B cell (primary cell): ENCODE measurements at regions not wholly inside any gene's neighbourhood (a gene's known extent, or its start where the extent isn't known, plus 50 kb on each side); places are given as distances from the start of the nearest gene placed in this dataset.

ENCODE experiments used
- ATAC-seq: fragments of 200-7000 bp; cut with Tn5 transposase; one replicate; pipeline ENCODE4 v1.10.0; 2021; ENCODE audit warnings: low read depth, mild to moderate bottlenecking, moderate number of reproducible peaks, moderate library complexity
- CTCF ChIA-PET: fragments of 350-600 bp; sonication (Branson Sonifier 250); formaldehyde crosslinking; loops from one replicate; lab custom pipeline; 2021; ENCODE audit warnings: antibody characterized with exemption, inconsistent platforms; lab: Charles Lee
- POLR2A ChIA-PET: fragments of 350-600 bp; sonication (Branson Sonifier 250); formaldehyde crosslinking; loops from one replicate; lab custom pipeline; 2021; ENCODE audit warnings: antibody characterized with exemption; lab: Charles Lee
- DNase-seq: peaks from one replicate; pipeline ENCODE4 v3.0.0; 2013
- H2AFZ ChIP-seq: 2 replicates; pipeline ENCODE4 v1.6.1; 2012; ENCODE audit warnings: mild to moderate bottlenecking, low read depth, low read length; ENCODE audit not compliant: insufficient read depth, poor library complexity, severe bottlenecking
- H3K27ac ChIP-seq, 2 donors: 1 replicate in 1 of 2; 2 replicates in 1 of 2; pipeline ENCODE4 v1.5.1; 2012 to 2013; ENCODE audit warnings: low read length in 2 of 2, mild to moderate bottlenecking in 2 of 2, moderate library complexity in 1 of 2
- H3K27me3 ChIP-seq, 4 experiments: fragments of 200-600 bp in 1 of 4; sonication (generic) in 1 of 4; replicated peaks in 1 of 4; 1 replicate in 2 of 4; 2 replicates in 2 of 4; pipeline versions ENCODE4 v1.6.1 to v1.7.0; 2013 to 2016; ENCODE audit warnings: low read length in 3 of 4, mild to moderate bottlenecking in 2 of 4, mixed read lengths in 1 of 4, moderate library complexity in 1 of 4; ENCODE audit not compliant: insufficient read depth in 4 of 4, control insufficient read depth in 3 of 4; ENCODE audit errors: control extremely low read depth in 1 of 4
- H3K36me3 ChIP-seq, 2 experiments: replicated peaks in 1 of 2; 1 replicate in 1 of 2; 2 replicates in 1 of 2; pipeline versions ENCODE4 v1.6.1 to v1.7.1; 2013; ENCODE audit warnings: low read length in 1 of 2; ENCODE audit not compliant: insufficient read depth in 2 of 2, control insufficient read depth in 1 of 2; ENCODE audit errors: control extremely low read depth in 1 of 2, extremely low read depth in 1 of 2
- H3K4me1 ChIP-seq, 2 donors: fragments of 200-600 bp in 1 of 2; sonication (generic) in 1 of 2; 1 replicate in 1 of 2; 2 replicates in 1 of 2; pipeline versions ENCODE4 v1.5.1 to v1.6.1; 2013 to 2017; ENCODE audit warnings: low read length in 2 of 2; ENCODE audit not compliant: control insufficient read depth in 2 of 2, insufficient read depth in 2 of 2
- H3K4me2 ChIP-seq: replicated peaks from 2 replicates; pipeline ENCODE3; 2012; ENCODE audit warnings: mild to moderate bottlenecking, low read depth, low read length; ENCODE audit not compliant: poor library complexity, severe bottlenecking
- H3K4me3 ChIP-seq, 5 experiments: fragments of 200-600 bp in 1 of 5; sonication (generic) in 1 of 5; 1 replicate in 3 of 5; 2 replicates in 2 of 5; pipeline versions ENCODE4 v1.5.1 to v1.7.0; 2011 to 2016; ENCODE audit warnings: low read length in 4 of 5, mild to moderate bottlenecking in 4 of 5, low read depth in 2 of 5, control low read depth in 1 of 5, moderate library complexity in 1 of 5; ENCODE audit not compliant: insufficient read depth in 1 of 5; ENCODE audit errors: control extremely low read depth in 1 of 5, extremely low read depth in 1 of 5
- H3K79me2 ChIP-seq: fragments of 200-600 bp; sonication (generic); one replicate; pipeline ENCODE4 v1.6.0; 2016; ENCODE audit warnings: low read length; ENCODE audit not compliant: control insufficient read depth, insufficient read depth
- H3K9ac ChIP-seq: fragments of 200-600 bp; sonication (generic); 2 replicates; pipeline ENCODE4 v1.6.1; 2017; ENCODE audit warnings: mild to moderate bottlenecking, low read length, moderate library complexity
- H3K9me3 ChIP-seq, 3 donors: one replicate each; pipeline versions ENCODE4 v1.6.1 to v1.7.1; 2013; ENCODE audit warnings: low read length in 2 of 3; ENCODE audit not compliant: control insufficient read depth in 2 of 3, insufficient read depth in 1 of 3; ENCODE audit errors: control extremely low read depth in 1 of 3
- H4K20me1 ChIP-seq: 2 replicates; pipeline ENCODE4 v1.6.0; 2012; ENCODE audit warnings: mild to moderate bottlenecking, low read length; ENCODE audit not compliant: insufficient read depth, control insufficient read depth, poor library complexity, severe bottlenecking
- H3K27ac Mint-ChIP-seq: one replicate; pipeline ENCODE4 v1.8.0; 2021; ENCODE audit warnings: mixed read lengths
- H3K27me3 Mint-ChIP-seq: one replicate; pipeline ENCODE4 v1.8.0; 2021; ENCODE audit warnings: mixed read lengths
- H3K4me1 Mint-ChIP-seq: one replicate; pipeline ENCODE4 v1.8.0; 2021; ENCODE audit warnings: mixed read lengths
- H3K4me3 Mint-ChIP-seq: one replicate; pipeline ENCODE4 v1.8.0; 2021; ENCODE audit warnings: mixed read lengths
- H3K9me3 Mint-ChIP-seq: one replicate; pipeline ENCODE4 v1.8.0; 2022; ENCODE audit warnings: mixed read lengths; ENCODE audit not compliant: insufficient read depth
- CTCF ChIP-seq: fragments of 200-600 bp; IDR thresholded peaks from one replicate; pipeline ENCODE4 v1.8.0; 2022; ENCODE audit warnings: antibody characterized with exemption, mild to moderate bottlenecking
- EZH2 ChIP-seq: IDR thresholded peaks from 2 replicates; pipeline ENCODE4 v1.6.1; 2012; ENCODE audit warnings: borderline replicate concordance, low read depth, mild to moderate bottlenecking, moderate library complexity, low read length; ENCODE audit not compliant: insufficient read depth, poor library complexity, severe bottlenecking
- WGBS: methylation state at CpG from one replicate; pipeline ENCODE4 v1.1.5; 2013; ENCODE audit warnings: missing lambda C conversion rate; ENCODE audit not compliant: insufficient coverage; 5-methylcytosine and 5-hydroxymethylcytosine counted together
- intact Hi-C: fragments of 100-400 bp; cut with micrococcal nuclease; formaldehyde crosslinking; loops from one replicate; pipeline ENCODE4 v1.10.0; 2022

- H3K9me3 ChIP-seq, result no peaks in the 10 kb centered on the region
- intact Hi-C loops, result loop anchor here (10.0 kb wide), 1 partner anchor 360 kb away; no protein-coding TSS in a partner anchor
- H3K4me2 ChIP-seq, result no peak overlapping the region
- Mint-ChIP-seq H3K4me3 (peak overlapping the region; percentile 44), H3K4me1 (peaks cover 21% of the 10 kb centered on the region), H3K27ac (no peak overlapping the region), H3K9me3 (no peaks in the 10 kb centered on the region), H3K27me3 (no peaks in the 10 kb centered on the region)
- DNase-seq (no peak), ATAC-seq (peak; percentile 41)
- CTCF ChIA-PET, result interaction anchor here (0.9 to 1.9 kb wide), 2 partner anchors 540 to 749 kb away, joined by 3 to 12 read pairs; no protein-coding TSS in a partner anchor
- TF ChIP-seq EZH2 (no peak), CTCF (no peak)
- peaks cover 19 to 21% of the 10 kb centered on the region in 2 donors for H3K4me1 ChIP-seq
- POLR2A ChIA-PET, result no interaction called here
- H3K36me3 ChIP-seq, result no peaks in the 10 kb centered on the region
- no peaks in the 10 kb centered on the region for H4K20me1 ChIP-seq
- H3K79me2 ChIP-seq, result no peaks in the 10 kb centered on the region
- H3K9ac ChIP-seq, result no peak overlapping the region
- H3K27ac ChIP-seq, result no peak overlapping the region
- H3K27me3 ChIP-seq, result no peaks in the 10 kb centered on the region
- no peak overlapping the region for H3K4me3 ChIP-seq
- H2AFZ ChIP-seq, result no peak overlapping the region
- WGBS, result 0% methylated on average over 1 of the region's 3 CpGs
Measured at GRCh38 chr12:46664761-46665287, 161.0 kb downstream of the SLC38A4 start.

GRCh38 chr12:46663318-46663717 lies 162.5 kb downstream of the SLC38A4 start:
- H3K27ac ChIP-seq, result no peak overlapping the region
- no peaks in the 10 kb centered on the region for H4K20me1 ChIP-seq
- H3K79me2 ChIP-seq, result no peaks in the 10 kb centered on the region
- H3K9ac ChIP-seq, result no peak overlapping the region
- Mint-ChIP-seq H3K4me1 (peaks cover 28% of the 10 kb centered on the region), H3K9me3 (no peaks in the 10 kb centered on the region), H3K4me3 (no peak overlapping the region), H3K27me3 (no peaks in the 10 kb centered on the region), H3K27ac (no peak overlapping the region)
- CTCF ChIA-PET, result interaction anchor here (1.2 to 1.9 kb wide), 2 partner anchors 11 to 538 kb away, joined by 7 to 12 read pairs; no protein-coding TSS in a partner anchor
- no peak overlapping the region for H2AFZ ChIP-seq
- H3K27me3 ChIP-seq, result no peaks in the 10 kb centered on the region
- no peak for DNase-seq
- H3K4me2 ChIP-seq, result no peak overlapping the region
- TF ChIP-seq CTCF, result no peak
- TF ChIP-seq EZH2, result no peak
- H3K4me3 ChIP-seq, result no peak overlapping the region
- no peak for ATAC-seq
- intact Hi-C loops, result loop anchor here (10.0 kb wide), 1 partner anchor 361 kb away; no protein-coding TSS in a partner anchor
- peaks cover 21 to 27% of the 10 kb centered on the region in 2 donors for H3K4me1 ChIP-seq
- H3K36me3 ChIP-seq, result no peaks in the 10 kb centered on the region
- POLR2A ChIA-PET, result no interaction called here
- no peaks in the 10 kb centered on the region for H3K9me3 ChIP-seq
